ENCODE measurements at regions not wholly inside any gene's neighbourhood (a gene's known extent, or its start where the extent isn't known, plus 50 kb on each side); places are given as distances from the start of the nearest gene placed in this dataset.

GRCh38 chr14:54322701-54323337, 74.0 kb upstream of the CDKN3 start:
- no peak for DNase-seq

GRCh38 chr14:54325766-54326165, 71.0 kb upstream of the CDKN3 start:
- no peak for DNase-seq

- no peak for DNase-seq
Measured at GRCh38 chr14:54329082-54329695, 67.6 kb upstream of the CDKN3 start.

GRCh38 chr14:54330876-54331275, 65.9 kb upstream of the CDKN3 start:
- no peak for DNase-seq

GRCh38 chr14:54331516-54331915, 65.3 kb upstream of the CDKN3 start:
- no peak for DNase-seq

- no peak for DNase-seq
Measured at GRCh38 chr14:54332490-54332889, 64.3 kb upstream of the CDKN3 start.

GRCh38 chr14:54333511-54333910, 63.3 kb upstream of the CDKN3 start:
- DNase-seq = no peak

GRCh38 chr14:54335569-54336155, 61.1 kb upstream of the CDKN3 start:
- no peak for DNase-seq

- DNase-seq = no peak
Measured at GRCh38 chr14:54337314-54337713, 59.5 kb upstream of the CDKN3 start.

GRCh38 chr14:54338696-54339317, 58.0 kb upstream of the CDKN3 start:
- DNase-seq = no peak

GRCh38 chr14:54339771-54340170, 57.0 kb upstream of the CDKN3 start:
- no peak for DNase-seq

GRCh38 chr14:54342806-54343205, 54.0 kb upstream of the CDKN3 start:
- DNase-seq = no peak

- DNase-seq = no peak
Measured at GRCh38 chr14:54343272-54344121, 53.3 kb upstream of the CDKN3 start.

- DNase-seq = no peak
Measured at GRCh38 chr14:54344445-54344844, 52.4 kb upstream of the CDKN3 start.

GRCh38 chr14:54346257-54346656, 50.5 kb upstream of the CDKN3 start:
- no peak for DNase-seq

Data from T1000 (cell line).